ENCODE measurements at regions not wholly inside any gene's neighbourhood (a gene's known extent, or its start where the extent isn't known, plus 50 kb on each side); places are given as distances from the start of the nearest gene placed in this dataset.

GRCh38 chr3:135627057-135627456 lies 338.5 kb upstream of the PPP2R3A start:
- H3K27ac ChIP-seq, result no peak overlapping the region
- no peaks in the 10 kb centered on the region for H3K36me3 ChIP-seq
- no peaks in the 10 kb centered on the region for H3K27me3 ChIP-seq
- no peaks in the 10 kb centered on the region for H3K4me1 ChIP-seq
- ATAC-seq (ENCODE audit: low FRiP score in 2 of 2) (no peak), DNase-seq (no peak)
- TF ChIP-seq CTCF (IDR thresholded peaks at IDR 0.05) (no peak), POLR2A (IDR thresholded peaks at IDR 0.05) (no peak), EP300 (IDR thresholded peaks at IDR 0.05) (no peak), POLR2AphosphoS5 (IDR thresholded peaks at IDR 0.05) (no peak)
- H3K9me3 ChIP-seq, result no peaks in the 10 kb centered on the region
- 75 to 85% methylated on average over 4 of the region's 4 CpGs for WGBS, 2 donors
- no peak overlapping the region for H3K4me3 ChIP-seq

GRCh38 chr3:135629701-135630408 lies 335.7 kb upstream of the PPP2R3A start:
- no peaks in the 10 kb centered on the region for H3K27me3 ChIP-seq
- 65 to 69% methylated on average over 5 of the region's 5 CpGs for WGBS, 2 donors
- DNase-seq (no peak), ATAC-seq (ENCODE audit: low FRiP score in 2 of 2) (no peak)
- H3K36me3 ChIP-seq, result no peaks in the 10 kb centered on the region
- no peaks in the 10 kb centered on the region for H3K4me1 ChIP-seq
- H3K9me3 ChIP-seq, result no peaks in the 10 kb centered on the region
- TF ChIP-seq POLR2AphosphoS5 (IDR thresholded peaks at IDR 0.05) (no peak), POLR2A (IDR thresholded peaks at IDR 0.05) (no peak), EP300 (IDR thresholded peaks at IDR 0.05) (no peak), CTCF (IDR thresholded peaks at IDR 0.05) (no peak)
- no peak overlapping the region for H3K4me3 ChIP-seq
- H3K27ac ChIP-seq, result no peak overlapping the region

GRCh38 chr3:135632556-135633065 lies 332.9 kb upstream of the PPP2R3A start:
- Histone ChIP-seq H3K27ac (no peak overlapping the region), H3K9me3 (no peaks in the 10 kb centered on the region), H3K36me3 (no peaks in the 10 kb centered on the region), H3K27me3 (no peaks in the 10 kb centered on the region), H3K4me3 (no peak overlapping the region), H3K4me1 (no peaks in the 10 kb centered on the region)
- ATAC-seq (ENCODE audit: low FRiP score in 2 of 2) (no peak), DNase-seq (no peak)
- TF ChIP-seq CTCF (IDR thresholded peaks at IDR 0.05) (no peak), POLR2AphosphoS5 (IDR thresholded peaks at IDR 0.05) (no peak), EP300 (IDR thresholded peaks at IDR 0.05) (no peak), POLR2A (IDR thresholded peaks at IDR 0.05) (no peak)
- WGBS, 2 donors, result 62 to 71% methylated on average over 2 of the region's 2 CpGs

GRCh38 chr3:135633078-135633477 lies 332.4 kb upstream of the PPP2R3A start:
- Histone ChIP-seq H3K27ac (no peak overlapping the region), H3K36me3 (no peaks in the 10 kb centered on the region), H3K4me1 (no peaks in the 10 kb centered on the region), H3K9me3 (no peaks in the 10 kb centered on the region), H3K27me3 (no peaks in the 10 kb centered on the region), H3K4me3 (no peak overlapping the region)
- DNase-seq (no peak), ATAC-seq (ENCODE audit: low FRiP score in 2 of 2) (no peak)
- no peak for TF ChIP-seq POLR2AphosphoS5 (IDR thresholded peaks at IDR 0.05)
- 75 to 83% methylated on average over 2 of the region's 2 CpGs for WGBS, 2 donors

- WGBS, 2 donors, result 84 to 93% methylated on average over 1 of the region's 1 CpG
- no peaks in the 10 kb centered on the region for H3K4me1 ChIP-seq
- no peak for TF ChIP-seq POLR2A (IDR thresholded peaks at IDR 0.05)
- no peak for TF ChIP-seq CTCF (IDR thresholded peaks at IDR 0.05)
- no peak for TF ChIP-seq POLR2AphosphoS5 (IDR thresholded peaks at IDR 0.05)
- no peak for TF ChIP-seq EP300 (IDR thresholded peaks at IDR 0.05)
- no peaks in the 10 kb centered on the region for H3K9me3 ChIP-seq
- no peak for DNase-seq
- H3K27me3 ChIP-seq, result no peaks in the 10 kb centered on the region
- H3K4me3 ChIP-seq, result no peak overlapping the region
- no peak overlapping the region for H3K27ac ChIP-seq
- ATAC-seq (ENCODE audit: low FRiP score in 2 of 2), result no peak
- H3K36me3 ChIP-seq, result no peaks in the 10 kb centered on the region
Measured at GRCh38 chr3:135636596-135636995, 328.9 kb upstream of the PPP2R3A start.
